ENCODE measurements at regions not wholly inside any gene's neighbourhood (a gene's known extent, or its start where the extent isn't known, plus 50 kb on each side); places are given as distances from the start of the nearest gene placed in this dataset.
A peak's percentile ranks its signal among the peaks of the same experiment; 100 is the strongest.

DNA sequence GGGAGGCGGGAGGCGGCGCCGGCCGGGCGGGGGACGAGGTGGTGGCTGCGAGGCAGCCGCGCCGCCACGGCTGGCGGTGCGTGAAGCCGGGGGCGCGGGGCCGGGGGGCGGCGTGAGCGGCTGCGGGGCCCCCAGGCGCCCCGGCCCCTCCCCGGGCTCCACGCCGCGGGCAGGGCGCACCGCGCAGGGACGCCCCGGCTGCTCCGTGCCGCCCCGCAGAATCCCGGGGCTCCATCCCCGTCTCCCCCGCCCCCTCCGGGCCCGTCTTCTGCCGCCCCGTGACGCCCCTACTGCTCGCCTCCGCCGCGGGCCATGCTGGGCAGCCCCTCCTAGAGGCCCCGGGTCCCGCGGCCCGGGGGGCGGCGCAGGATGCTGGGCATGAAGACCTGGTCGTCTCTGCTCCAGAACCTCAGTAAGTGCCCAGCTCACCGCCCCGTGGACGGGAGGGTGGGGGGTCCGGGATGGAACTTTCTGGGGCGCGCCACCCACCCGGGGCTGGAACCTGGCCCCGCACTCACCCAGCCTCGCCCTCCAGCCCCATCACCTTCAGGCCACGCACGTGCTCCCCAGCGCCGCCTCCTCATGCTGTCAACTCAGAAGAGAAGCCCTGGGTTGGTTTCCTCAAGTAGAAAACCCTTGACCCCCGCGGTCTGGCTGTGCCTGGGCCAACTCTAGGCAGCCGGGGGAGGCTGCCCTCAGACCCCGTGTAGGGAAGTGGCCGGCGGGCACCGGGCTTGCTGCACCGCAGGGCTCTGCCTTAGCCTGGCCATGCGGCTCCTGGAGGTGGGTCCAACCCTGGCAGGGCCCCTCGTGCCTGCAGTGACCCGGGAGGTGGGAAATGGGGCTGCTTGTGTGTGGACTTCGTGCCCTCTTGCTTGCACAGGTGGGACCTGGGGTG is 150.2 kb upstream of the GSE1 start:
- DNase-seq (ENCODE audit: low read depth) = no peak
- TF ChIP-seq, protein P1, sequence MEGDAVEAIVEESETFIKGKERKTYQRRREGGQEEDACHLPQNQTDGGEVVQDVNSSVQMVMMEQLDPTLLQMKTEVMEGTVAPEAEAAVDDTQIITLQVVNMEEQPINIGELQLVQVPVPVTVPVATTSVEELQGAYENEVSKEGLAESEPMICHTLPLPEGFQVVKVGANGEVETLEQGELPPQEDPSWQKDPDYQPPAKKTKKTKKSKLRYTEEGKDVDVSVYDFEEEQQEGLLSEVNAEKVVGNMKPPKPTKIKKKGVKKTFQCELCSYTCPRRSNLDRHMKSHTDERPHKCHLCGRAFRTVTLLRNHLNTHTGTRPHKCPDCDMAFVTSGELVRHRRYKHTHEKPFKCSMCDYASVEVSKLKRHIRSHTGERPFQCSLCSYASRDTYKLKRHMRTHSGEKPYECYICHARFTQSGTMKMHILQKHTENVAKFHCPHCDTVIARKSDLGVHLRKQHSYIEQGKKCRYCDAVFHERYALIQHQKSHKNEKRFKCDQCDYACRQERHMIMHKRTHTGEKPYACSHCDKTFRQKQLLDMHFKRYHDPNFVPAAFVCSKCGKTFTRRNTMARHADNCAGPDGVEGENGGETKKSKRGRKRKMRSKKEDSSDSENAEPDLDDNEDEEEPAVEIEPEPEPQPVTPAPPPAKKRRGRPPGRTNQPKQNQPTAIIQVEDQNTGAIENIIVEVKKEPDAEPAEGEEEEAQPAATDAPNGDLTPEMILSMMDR (IDR thresholded peaks at IDR 0.05; ENCODE audit: insufficient read depth, low read length) = no peak
- H3K4me3 ChIP-seq (ENCODE audit: low read depth, low read length) = peak overlapping the region; percentile 35

DNA sequence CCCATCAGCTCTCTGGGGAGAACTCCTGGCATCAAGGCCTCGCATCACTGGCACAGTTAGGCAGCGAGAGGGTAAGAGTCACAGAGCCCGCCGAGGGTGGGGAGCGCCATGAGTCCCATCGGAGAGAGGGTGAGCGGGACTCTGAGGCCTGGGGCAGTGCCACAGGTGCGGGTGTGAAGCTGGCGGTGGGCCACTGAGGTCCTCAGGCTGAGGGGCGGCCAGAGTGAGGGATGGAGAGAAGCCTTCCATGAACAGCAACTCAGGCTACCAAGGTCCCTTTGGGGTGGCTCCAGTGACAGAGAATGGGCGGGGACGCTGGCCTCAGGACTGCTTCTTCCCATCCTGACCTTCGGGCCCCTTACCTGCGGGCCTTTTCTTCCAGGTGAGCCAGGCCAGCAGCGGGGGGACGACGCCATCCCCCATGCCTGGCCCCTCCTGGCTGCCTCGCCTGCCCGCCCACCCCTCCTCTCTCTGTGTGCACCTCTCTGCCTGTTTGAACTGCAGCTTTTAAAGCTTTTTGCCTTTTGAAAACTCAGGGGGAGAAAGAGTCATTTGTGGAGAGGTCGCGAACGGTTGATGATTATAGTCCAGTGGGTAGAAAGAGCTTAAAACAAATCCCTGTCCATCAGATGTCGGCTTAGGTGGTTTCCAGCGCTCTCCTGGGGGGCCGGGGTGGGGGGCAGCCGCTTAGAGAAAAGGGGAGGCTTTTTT is 149.3 kb upstream of the GSE1 start:
- TF ChIP-seq, protein P1 (IDR thresholded peaks at IDR 0.05; ENCODE audit: insufficient read depth, low read length) = no peak
- no peak for DNase-seq (ENCODE audit: low read depth)
- H3K4me3 ChIP-seq (ENCODE audit: low read depth, low read length) = no peak overlapping the region

DNA sequence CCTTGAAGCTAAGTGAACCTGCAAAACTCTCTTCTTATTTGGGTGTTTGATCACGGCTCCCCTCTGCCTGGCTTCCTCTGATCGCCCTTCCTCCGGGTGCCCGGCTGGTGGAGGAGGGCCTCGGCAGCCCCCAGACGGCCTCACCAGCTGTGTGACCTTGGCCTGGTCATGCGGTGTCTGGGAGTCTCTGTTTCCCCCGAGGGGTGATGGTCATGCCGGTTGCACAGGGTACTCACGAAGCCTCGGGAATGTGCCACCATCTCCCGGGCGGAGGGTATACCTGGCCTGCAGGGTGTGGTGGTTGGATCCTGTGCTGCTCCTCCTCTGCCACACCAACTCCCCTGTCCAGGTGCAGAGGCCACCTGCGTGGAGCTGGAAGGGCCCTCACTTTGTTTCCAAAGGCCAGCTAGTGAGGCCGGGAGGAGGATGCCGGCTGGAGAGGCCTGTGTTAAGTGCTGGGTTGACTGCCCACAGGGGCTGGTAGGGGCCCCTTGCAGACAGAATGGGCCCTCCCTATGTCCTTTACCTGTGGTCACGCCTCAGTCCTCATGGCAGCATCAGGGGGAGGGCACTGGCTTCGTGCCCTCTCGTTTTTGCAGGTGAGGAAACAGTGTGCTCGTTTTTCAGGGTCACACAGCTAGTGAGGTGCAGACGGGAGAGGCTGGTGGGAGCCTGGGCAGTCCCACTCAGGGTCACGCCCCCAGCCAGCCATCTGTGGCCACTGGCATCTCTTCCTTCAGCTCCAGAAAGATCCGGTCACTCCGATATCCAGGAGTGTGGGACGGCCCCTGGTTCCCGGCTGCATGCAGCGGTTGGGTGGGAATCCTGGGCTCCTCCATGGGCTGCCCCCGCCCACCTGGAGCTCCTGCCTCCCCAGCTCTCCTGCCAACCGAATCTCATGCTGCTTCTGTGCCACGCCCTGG is 148.5 kb upstream of the GSE1 start:
- no peak overlapping the region for H3K4me3 ChIP-seq (ENCODE audit: low read depth, low read length)
- DNase-seq (ENCODE audit: low read depth) = no peak
- TF ChIP-seq, protein P1 (IDR thresholded peaks at IDR 0.05; ENCODE audit: insufficient read depth, low read length) = no peak

DNA sequence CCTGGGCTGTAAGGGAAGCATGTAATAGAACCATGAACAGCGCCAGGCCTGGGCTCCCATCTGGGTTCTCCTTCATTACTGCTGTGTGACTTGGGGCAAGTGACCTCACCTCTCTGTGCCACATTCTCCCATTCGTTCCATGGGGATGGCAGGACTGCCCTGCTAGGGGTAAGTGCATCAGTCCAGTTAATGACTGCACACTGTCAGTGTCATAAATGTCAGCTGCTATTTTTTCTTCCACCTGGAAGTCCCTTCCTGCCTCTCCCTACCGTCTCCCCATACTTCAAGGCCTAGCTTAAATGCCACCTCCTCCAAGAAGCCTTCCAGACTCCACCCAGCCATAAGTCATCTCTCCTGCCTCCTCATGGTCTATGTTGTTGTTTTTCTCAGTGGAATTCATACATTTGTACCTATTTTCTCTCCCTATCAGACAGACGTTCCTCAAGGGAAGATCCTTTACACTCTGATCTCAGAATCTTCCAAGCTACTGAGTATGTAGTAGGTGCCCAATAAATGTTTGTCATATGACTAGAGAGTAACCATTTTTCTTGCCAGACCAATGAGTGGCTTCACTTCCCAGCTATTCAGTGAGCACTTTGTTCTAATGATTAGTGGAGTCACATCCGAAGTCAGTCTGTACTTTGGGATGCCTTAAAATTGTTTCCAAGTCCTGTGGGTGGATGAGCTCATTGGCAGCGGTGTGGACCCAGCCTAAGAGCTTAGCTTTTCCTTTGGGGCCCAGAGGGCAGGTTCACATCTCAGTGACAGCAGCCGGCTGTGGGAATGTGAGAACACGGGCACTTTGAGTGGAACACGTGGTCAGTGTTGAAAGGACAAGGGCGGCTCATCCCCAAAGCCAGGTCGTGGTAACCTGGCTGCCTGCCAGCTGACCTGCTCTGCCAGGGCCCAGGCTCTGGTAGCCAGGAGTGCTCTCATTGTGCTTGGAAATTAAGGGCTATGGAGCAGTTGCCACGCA is 147.5 kb upstream of the GSE1 start:
- peak; percentile 78 for DNase-seq (ENCODE audit: low read depth)
- TF ChIP-seq, protein P1 (IDR thresholded peaks at IDR 0.05; ENCODE audit: insufficient read depth, low read length) = no peak
- H3K4me3 ChIP-seq (ENCODE audit: low read depth, low read length) = no peak overlapping the region

DNA sequence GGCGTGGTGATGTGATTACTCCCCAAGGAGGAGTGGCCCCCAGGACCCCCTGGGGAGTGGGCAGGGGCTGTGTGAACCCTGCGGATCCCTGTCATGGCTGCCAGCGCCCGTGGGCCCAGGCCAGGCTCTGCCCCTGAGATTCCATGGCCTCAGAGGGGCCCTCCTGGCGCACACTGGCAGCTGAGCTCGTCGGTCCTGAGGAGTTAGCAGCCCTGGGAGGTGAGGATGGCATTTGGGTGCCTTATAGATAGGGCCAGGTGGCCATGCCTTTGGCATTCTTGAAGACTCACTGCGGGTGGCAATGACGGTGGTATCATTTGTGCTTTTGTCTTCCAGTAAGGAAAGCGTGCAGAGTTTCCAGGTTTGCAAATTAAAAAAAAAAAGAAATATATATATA is 146.8 kb upstream of the GSE1 start:
- TF ChIP-seq, protein P1 (IDR thresholded peaks at IDR 0.05; ENCODE audit: insufficient read depth, low read length) = no peak
- no peak overlapping the region for H3K4me3 ChIP-seq (ENCODE audit: low read depth, low read length)
- DNase-seq (ENCODE audit: low read depth) = no peak

Data from fibroblast of the aortic adventitia (primary cell).